ENCODE measurements at regions not wholly inside any gene's neighbourhood (a gene's known extent, or its start where the extent isn't known, plus 50 kb on each side); places are given as distances from the start of the nearest gene placed in this dataset.
"Not testable (repeated sequence)": the region's sequence is repeated elsewhere in the genome, so short reads cannot be mapped to it uniquely, and the experiment has no call there.

DNA sequence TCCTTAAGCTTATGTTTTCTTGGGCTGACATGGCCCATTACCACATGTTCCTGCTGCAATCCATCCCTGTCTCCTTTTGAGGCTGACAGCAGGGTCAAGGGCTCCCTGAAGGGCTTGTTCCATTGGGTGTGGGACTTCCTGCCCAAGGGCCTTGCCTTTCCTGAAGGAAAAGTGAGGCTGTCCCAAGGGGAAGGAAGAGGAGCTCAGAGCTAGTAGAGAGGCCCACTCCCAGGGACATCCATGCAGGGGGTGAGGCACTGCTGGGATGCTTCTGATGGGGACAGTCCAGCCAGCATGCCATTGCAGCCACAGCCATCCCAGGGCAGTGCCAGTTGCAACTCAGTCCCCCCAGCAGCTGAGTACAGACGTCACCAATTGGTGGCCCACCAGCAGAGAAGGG lies 138.4 kb upstream of the FOXA2 start:
- TF ChIP-seq, protein P1, sequence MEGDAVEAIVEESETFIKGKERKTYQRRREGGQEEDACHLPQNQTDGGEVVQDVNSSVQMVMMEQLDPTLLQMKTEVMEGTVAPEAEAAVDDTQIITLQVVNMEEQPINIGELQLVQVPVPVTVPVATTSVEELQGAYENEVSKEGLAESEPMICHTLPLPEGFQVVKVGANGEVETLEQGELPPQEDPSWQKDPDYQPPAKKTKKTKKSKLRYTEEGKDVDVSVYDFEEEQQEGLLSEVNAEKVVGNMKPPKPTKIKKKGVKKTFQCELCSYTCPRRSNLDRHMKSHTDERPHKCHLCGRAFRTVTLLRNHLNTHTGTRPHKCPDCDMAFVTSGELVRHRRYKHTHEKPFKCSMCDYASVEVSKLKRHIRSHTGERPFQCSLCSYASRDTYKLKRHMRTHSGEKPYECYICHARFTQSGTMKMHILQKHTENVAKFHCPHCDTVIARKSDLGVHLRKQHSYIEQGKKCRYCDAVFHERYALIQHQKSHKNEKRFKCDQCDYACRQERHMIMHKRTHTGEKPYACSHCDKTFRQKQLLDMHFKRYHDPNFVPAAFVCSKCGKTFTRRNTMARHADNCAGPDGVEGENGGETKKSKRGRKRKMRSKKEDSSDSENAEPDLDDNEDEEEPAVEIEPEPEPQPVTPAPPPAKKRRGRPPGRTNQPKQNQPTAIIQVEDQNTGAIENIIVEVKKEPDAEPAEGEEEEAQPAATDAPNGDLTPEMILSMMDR (IDR thresholded peaks at IDR 0.05; ENCODE audit: extremely low read depth, missing control alignments): no peak
- DNase-seq (ENCODE audit: low spot score): no peak

DNA sequence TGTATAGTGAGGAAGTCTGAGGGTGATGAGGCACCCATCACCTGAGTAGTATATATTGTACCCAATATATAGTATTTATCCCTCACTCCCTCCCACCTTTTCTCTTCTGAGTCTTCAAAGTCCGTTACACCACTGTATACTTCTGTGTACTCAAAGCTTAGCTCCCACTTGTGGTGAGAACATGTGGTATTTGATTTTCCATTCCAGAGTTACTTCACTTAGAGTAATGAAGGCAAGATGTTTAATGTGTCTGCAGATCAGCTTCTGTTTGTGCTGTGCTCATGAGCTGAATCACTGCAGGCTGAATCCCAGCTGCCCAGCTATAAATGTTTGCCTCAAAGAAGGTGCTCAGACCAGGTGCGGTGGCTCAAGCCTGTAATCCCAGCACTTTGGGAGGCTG lies 139.3 kb upstream of the FOXA2 start:
- TF ChIP-seq, protein P1 (IDR thresholded peaks at IDR 0.05; ENCODE audit: extremely low read depth, missing control alignments): no peak
- DNase-seq (ENCODE audit: low spot score): no peak

DNA sequence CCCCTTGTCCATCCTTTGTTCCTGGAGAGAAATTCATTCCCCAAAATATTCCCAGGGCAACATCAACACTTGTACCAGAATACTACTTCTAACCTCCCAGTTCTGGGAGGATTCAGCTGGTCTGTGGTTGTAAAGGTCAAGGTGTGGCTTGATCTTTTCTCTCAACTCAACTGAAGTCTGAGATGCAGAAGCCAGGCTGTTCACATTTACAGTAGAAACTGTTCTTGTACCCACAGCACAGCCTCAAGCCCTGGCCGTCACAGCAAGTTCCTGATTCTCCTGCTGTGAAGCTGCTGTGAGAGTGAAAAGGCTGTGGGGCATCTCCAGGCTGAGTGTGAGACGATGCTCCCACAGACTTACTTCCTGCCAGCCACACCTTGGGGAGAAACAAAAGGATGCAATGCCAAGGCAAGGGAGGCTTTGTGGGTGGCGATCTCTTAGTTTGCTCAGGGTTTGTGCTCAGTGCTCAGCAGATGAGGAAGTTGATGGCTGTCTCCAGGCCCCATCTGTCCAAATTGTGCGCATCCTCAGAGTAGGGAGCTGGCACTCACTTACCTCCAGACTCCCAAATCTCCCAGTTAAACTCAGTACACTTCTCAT lies 143.9 kb upstream of the FOXA2 start:
- no peak for DNase-seq (ENCODE audit: low spot score)
- TF ChIP-seq, protein P1 (IDR thresholded peaks at IDR 0.05; ENCODE audit: extremely low read depth, missing control alignments): no peak

DNA sequence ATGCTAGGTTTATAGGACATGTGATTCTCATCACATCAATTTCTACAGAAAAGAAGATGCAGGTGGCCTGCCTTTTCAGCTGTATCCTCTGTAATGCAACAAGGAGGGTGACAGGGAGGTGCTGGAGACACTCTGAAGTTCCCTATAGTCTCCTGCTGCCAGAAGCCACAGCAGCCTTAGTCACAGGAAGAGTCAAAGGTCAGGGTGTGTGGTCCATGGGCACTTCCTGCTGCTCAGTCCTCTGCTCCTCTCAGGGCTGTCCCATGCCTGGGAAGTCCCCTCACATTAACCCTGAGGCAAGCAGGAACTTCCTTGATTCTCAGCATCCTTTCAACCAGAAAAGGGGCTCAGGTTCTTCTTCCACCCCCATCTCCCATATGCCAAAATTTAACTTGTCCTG lies 144.8 kb upstream of the FOXA2 start:
- TF ChIP-seq, protein P1 (IDR thresholded peaks at IDR 0.05; ENCODE audit: extremely low read depth, missing control alignments): no peak
- no peak for DNase-seq (ENCODE audit: low spot score)

DNA sequence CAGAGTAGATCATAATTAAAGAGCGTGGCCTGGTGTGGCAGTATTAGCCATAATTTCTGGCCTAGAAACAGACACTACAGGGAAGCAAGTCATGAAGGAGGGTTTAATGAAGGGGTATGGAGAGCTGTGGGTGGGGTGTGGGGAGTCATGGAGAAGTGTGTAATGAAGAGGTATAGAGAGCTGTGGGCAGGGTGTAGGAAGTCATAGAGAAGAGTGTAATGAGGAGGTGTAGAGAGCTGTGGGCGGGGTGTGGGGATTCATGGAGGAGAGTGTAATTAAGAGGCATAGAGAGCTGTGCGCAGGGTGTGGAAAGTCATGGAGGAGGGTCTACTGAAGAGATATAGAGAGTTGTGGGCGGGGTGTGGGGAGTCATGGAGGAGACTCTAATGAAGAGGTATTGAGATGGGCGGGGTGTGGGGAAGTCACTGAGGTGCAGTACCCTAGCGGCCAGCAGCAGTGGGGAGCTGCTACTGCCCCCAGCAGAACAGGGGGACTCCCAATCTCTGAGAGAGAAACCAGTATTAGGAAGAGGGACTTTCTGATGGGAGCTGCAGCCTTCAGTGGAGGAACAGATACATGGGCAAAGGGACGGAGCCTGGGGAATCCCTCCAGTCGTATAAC lies 145.4 kb upstream of the FOXA2 start:
- TF ChIP-seq, protein P1 (IDR thresholded peaks at IDR 0.05; ENCODE audit: extremely low read depth, missing control alignments): no peak
- DNase-seq (ENCODE audit: low spot score): no peak

DNA sequence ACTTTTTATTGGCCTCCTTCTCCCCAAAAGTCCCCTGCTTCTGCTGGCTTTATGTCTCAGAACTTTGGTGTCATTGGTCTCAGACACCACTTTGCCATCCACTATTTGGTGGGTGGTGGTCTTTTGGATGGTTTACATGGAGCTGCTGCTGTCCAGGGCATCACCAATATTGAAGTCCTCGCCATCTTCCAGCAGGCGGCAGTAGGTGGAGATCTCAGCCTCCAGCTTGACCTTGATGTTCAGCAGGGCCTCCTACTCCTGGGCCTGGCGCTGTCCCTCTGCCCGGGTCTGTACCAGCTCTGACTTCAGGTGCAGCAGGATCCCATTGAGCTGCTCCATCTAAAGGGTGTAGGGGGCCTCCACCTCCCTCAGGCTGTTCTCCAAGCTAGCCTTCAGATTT lies 148.4 kb upstream of the FOXA2 start:
- DNase-seq (ENCODE audit: low spot score): no peak
- TF ChIP-seq, protein P1 (IDR thresholded peaks at IDR 0.05; ENCODE audit: extremely low read depth, missing control alignments): no peak

DNA sequence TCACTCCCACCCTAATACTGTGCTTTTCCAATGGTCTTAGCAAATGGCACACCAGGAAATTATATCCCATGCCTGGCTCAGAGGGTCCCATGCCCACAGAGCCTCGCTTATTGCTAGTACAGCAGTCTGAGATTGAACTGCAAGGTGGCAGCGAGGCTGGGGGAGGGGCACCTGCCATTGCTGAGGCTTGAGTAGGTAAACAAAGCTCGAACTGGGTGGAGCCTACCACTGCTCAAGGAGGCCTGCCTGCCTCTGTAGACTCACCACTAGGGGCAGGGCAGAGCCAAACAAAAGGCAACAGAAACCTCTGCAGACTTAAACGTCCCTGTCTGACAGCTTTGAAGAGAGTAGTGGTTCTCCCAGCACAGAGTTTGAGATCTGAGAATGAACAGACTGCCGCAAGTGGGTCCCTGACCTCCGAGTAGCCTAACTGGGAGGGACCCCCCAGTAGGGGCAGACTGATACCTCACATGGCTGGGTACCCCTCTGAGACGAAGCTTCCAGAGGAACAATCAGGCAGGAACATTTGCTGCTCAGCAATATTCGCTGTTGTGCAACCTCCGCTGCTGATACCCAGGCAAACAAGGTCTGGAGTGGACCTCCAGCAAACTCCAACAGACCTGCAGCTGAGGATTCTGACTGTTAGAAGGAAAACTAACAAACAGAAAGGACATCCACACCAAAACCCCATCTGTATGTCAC lies 150.7 kb upstream of the FOXA2 start:
- not testable (repeated sequence) for DNase-seq (ENCODE audit: low spot score)
- TF ChIP-seq, protein P1 (IDR thresholded peaks at IDR 0.05; ENCODE audit: extremely low read depth, missing control alignments): peak; percentile 24

Data from GM20000 (cell line).